HG02678 (cell line): ENCODE measurements at regions not wholly inside any gene's neighbourhood (a gene's known extent, or its start where the extent isn't known, plus 50 kb on each side); places are given as distances from the start of the nearest gene placed in this dataset.
"Not testable (repeated sequence)": the region's sequence is repeated elsewhere in the genome, so short reads cannot be mapped to it uniquely, and the experiment has no call there.

Experiments
- ATAC-seq: cut with Tn5 transposase; IDR thresholded peaks from one replicate; pipeline ENCODE4 v1.9.1; 2021; ENCODE audit warnings: mild to moderate bottlenecking, moderate library complexity; ENCODE audit not compliant: unreplicated experiment

- no peak for ATAC-seq
These were observed 164.4 kb upstream of the JARID2 start for GRCh38 chr6:15081447-15081846.

- ATAC-seq = no peak
These were observed 163.2 kb upstream of the JARID2 start for GRCh38 chr6:15082708-15083107.

- no peak for ATAC-seq
These were observed 159.3 kb upstream of the JARID2 start for GRCh38 chr6:15086348-15087158.

- no peak for ATAC-seq
These were observed 158.7 kb upstream of the JARID2 start for GRCh38 chr6:15087186-15087589.

GRCh38 chr6:15088904-15089568 lies 156.8 kb upstream of the JARID2 start:
- no peak for ATAC-seq

- no peak for ATAC-seq
These were observed 156.2 kb upstream of the JARID2 start for GRCh38 chr6:15089569-15090144.

GRCh38 chr6:15090145-15090579 lies 155.7 kb upstream of the JARID2 start:
- ATAC-seq = no peak

GRCh38 chr6:15090745-15091384 lies 155.0 kb upstream of the JARID2 start:
- ATAC-seq = no peak

- no peak for ATAC-seq
These were observed 148.7 kb upstream of the JARID2 start for GRCh38 chr6:15096894-15097837.

- no peak for ATAC-seq
These were observed 144.7 kb upstream of the JARID2 start for GRCh38 chr6:15101130-15101529.

GRCh38 chr6:15102241-15102640 lies 143.6 kb upstream of the JARID2 start:
- no peak for ATAC-seq

GRCh38 chr6:15106958-15107643 lies 138.8 kb upstream of the JARID2 start:
- no peak for ATAC-seq

- no peak for ATAC-seq
These were observed 138.1 kb upstream of the JARID2 start for GRCh38 chr6:15107644-15108382.

GRCh38 chr6:15108383-15108715 lies 137.5 kb upstream of the JARID2 start:
- ATAC-seq = no peak

- no peak for ATAC-seq
These were observed 136.4 kb upstream of the JARID2 start for GRCh38 chr6:15109338-15110090.

- no peak for ATAC-seq
These were observed 135.0 kb upstream of the JARID2 start for GRCh38 chr6:15110726-15111354.

- ATAC-seq = not testable (repeated sequence)
These were observed 134.3 kb upstream of the JARID2 start for GRCh38 chr6:15111576-15111975.

- ATAC-seq = no peak
These were observed 132.3 kb upstream of the JARID2 start for GRCh38 chr6:15113587-15113986.
